K562 (cell line): ENCODE measurements at regions not wholly inside any gene's neighbourhood (a gene's known extent, or its start where the extent isn't known, plus 50 kb on each side); places are given as distances from the start of the nearest gene placed in this dataset.

Experiments used
- ATF1 ChIP-seq, 2 experiments: fragments of 450-650 bp in 1 of 2; IDR thresholded peaks; 2 replicates each; pipeline ENCODE4 v1.6.1; 2016; ENCODE audit warnings: missing compliant biosample characterization in 1 of 2, missing genetic modification characterization in 1 of 2
- CSDE1 ChIP-seq, 2 experiments: fragments of 450-650 bp; IDR thresholded peaks; 2 replicates each; pipeline ENCODE4 v1.6.1; 2016; ENCODE audit warnings: mild to moderate bottlenecking in 1 of 2
- LARP7 ChIP-seq: fragments of 450-650 bp; IDR thresholded peaks from 2 replicates; pipeline ENCODE4 v1.6.1; 2016
- RBM34 ChIP-seq: fragments of 200-400 bp; formaldehyde crosslinking; IDR thresholded peaks from 2 replicates; pipeline ENCODE4 v1.6.1; 2018; ENCODE audit warnings: low read length, borderline replicate concordance; ENCODE audit not compliant: insufficient read depth
- ZNF324 ChIP-seq: fragments of 250-450 bp; sonication (Bioruptor Pico); IDR thresholded peaks from 2 replicates; pipeline ENCODE4 v1.4.0; 2020; ENCODE audit warnings: mild to moderate bottlenecking
- TF ChIP-seq, protein P1 (sequence below), 2 experiments: fragments of 450-650 bp in 1 of 2; sonication (generic) in 1 of 2; formaldehyde crosslinking in 1 of 2; IDR thresholded peaks in 1 of 2; conservative IDR thresholded peaks in 1 of 2; 2 replicates each; pipeline versions ENCODE4 v1.6.1 to v1.8.1; 2016 to 2023; ENCODE audit warnings: mild to moderate bottlenecking in 2 of 2, moderate library complexity in 2 of 2, inconsistent platforms in 1 of 2, missing genetic modification reagents in 1 of 2
- TF ChIP-seq, protein P2 (sequence below): fragments of 450-650 bp; IDR thresholded peaks from 2 replicates; pipeline ENCODE4 v1.6.1; 2016; ENCODE audit warnings: antibody characterized with exemption

DNA sequence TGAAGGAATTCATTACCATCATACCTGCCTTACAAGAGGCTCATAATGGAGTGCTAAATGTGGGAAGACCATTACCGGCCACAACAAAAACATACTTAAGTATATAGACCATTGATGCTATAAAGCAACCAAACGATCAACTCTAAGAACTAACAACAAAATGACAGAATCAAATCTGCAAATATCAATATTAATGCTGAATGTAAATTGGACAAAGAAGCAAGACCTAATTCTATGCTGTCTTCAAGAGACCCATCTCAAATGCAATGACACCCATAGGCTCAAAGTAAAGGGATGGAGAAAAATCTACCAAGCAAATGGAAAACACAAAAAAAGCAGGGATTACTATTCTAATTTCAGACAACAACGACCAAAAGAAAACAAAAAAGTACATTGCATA, 52.3 kb upstream of the GPC6 start (continued):
- TF ChIP-seq, protein P1, sequence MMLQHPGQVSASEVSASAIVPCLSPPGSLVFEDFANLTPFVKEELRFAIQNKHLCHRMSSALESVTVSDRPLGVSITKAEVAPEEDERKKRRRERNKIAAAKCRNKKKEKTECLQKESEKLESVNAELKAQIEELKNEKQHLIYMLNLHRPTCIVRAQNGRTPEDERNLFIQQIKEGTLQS (IDR thresholded peaks at IDR 0.05): no peak
- TF ChIP-seq, protein P1 (CRISPR knock-in tag; conservative IDR thresholded peaks at IDR 0.05): no peak
- TF ChIP-seq LARP7 (no peak), ATF1 (CRISPR knock-in tag; IDR thresholded peaks at IDR 0.05) (no peak), ATF1 (tag; IDR thresholded peaks at IDR 0.05) (no peak), ZNF324 (CRISPR knock-in tag) (no peak), CSDE1 (IDR thresholded peaks at IDR 0.05) (no peak), RBM34 (no peak)
- TF ChIP-seq, protein P2, sequence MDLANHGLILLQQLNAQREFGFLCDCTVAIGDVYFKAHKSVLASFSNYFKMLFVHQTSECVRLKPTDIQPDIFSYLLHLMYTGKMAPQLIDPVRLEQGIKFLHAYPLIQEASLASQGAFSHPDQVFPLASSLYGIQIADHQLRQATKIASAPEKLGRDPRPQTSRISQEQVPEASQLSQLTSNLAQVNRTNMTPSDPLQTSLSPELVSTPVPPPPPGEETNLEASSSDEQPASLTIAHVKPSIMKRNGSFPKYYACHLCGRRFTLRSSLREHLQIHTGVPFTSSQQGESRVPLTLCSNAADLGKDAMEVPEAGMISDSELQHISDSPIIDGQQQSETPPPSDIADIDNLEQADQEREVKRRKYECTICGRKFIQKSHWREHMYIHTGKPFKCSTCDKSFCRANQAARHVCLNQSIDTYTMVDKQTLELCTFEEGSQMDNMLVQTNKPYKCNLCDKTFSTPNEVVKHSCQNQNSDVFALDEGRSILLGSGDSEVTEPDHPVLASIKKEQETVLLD: no peak
